Caco-2 (cell line): ENCODE measurements at regions not wholly inside any gene's neighbourhood (a gene's known extent, or its start where the extent isn't known, plus 50 kb on each side); places are given as distances from the start of the nearest gene placed in this dataset.

Experiments
- BruUV-seq: library from RNA; stranded (reverse); fragments of 400-500 nt; replicated peaks from 2 replicates; lab custom pipeline; 2021; lab: Mats Ljungman, UMichigan
- CTCF ChIA-PET: fragments of 300-600 bp; sonication (Branson Sonifier 250); formaldehyde crosslinking; loops from one replicate; lab custom pipeline; 2022; ENCODE audit warnings: antibody characterized with exemption; lab: Charles Lee
- POLR2A ChIA-PET: fragments of 300-600 bp; sonication (Branson Sonifier 250); formaldehyde crosslinking; loops from one replicate; lab custom pipeline; 2022; ENCODE audit warnings: antibody characterized with exemption; lab: Charles Lee
- DNase-seq, 2 experiments: peaks; one replicate each; pipeline versions ENCODE4 v3.0.0 to v3.0.0-alpha.2; 2020 to 2022
- H3K27me3 ChIP-seq: replicated peaks from 2 replicates; pipeline ENCODE4 v1.6.0; 2011; ENCODE audit warnings: low read length; ENCODE audit not compliant: control insufficient read depth, insufficient read depth
- H3K36me3 ChIP-seq: 2 replicates; pipeline ENCODE4 v1.5.1; 2011; ENCODE audit warnings: low read length; ENCODE audit not compliant: control insufficient read depth, insufficient read depth
- H3K4me1 ChIP-seq: fragments of 250-450 bp; sonication (Bioruptor Pico); 2 replicates; pipeline ENCODE4 v1.5.1; 2020; ENCODE audit warnings: mild to moderate bottlenecking
- H3K4me3 ChIP-seq: 2 replicates; pipeline ENCODE4 v1.5.1; 2011; ENCODE audit warnings: low read depth, mild to moderate bottlenecking, control low read depth, low read length
- H3K9me3 ChIP-seq: fragments of 250-450 bp; sonication (Bioruptor Pico); 2 replicates; pipeline ENCODE4 v1.5.1; 2020; ENCODE audit warnings: mild to moderate bottlenecking, moderate library complexity
- H3K27ac Mint-ChIP-seq: one replicate; pipeline ENCODE4 v1.8.0; 2022; ENCODE audit warnings: mixed read lengths; ENCODE audit not compliant: unreplicated experiment
- H3K27me3 Mint-ChIP-seq: one replicate; pipeline ENCODE4 v1.8.0; 2022; ENCODE audit warnings: mixed read lengths; ENCODE audit not compliant: insufficient read depth, unreplicated experiment
- H3K36me3 Mint-ChIP-seq: one replicate; pipeline ENCODE4 v1.8.0; 2022; ENCODE audit warnings: mild to moderate bottlenecking, mixed read lengths; ENCODE audit not compliant: insufficient read depth, unreplicated experiment
- H3K4me1 Mint-ChIP-seq: one replicate; pipeline ENCODE4 v1.8.0; 2022; ENCODE audit warnings: low read depth, mixed read lengths; ENCODE audit not compliant: unreplicated experiment
- H3K4me3 Mint-ChIP-seq: one replicate; pipeline ENCODE4 v1.8.0; 2022; ENCODE audit warnings: mild to moderate bottlenecking, moderate library complexity, mixed read lengths; ENCODE audit not compliant: unreplicated experiment
- H3K9me3 Mint-ChIP-seq: one replicate; pipeline ENCODE4 v1.8.0; 2022; ENCODE audit warnings: mixed read lengths; ENCODE audit not compliant: unreplicated experiment
- CTCF ChIP-seq, 2 experiments: fragments of 200-600 bp in 1 of 2; IDR thresholded peaks; 1 replicate in 1 of 2; 2 replicates in 1 of 2; pipeline versions ENCODE4 v1.5.1 to v1.8.0; 2011 to 2022; ENCODE audit warnings: antibody characterized with exemption in 1 of 2, control low read depth in 1 of 2, inconsistent platforms in 1 of 2, low read depth in 1 of 2, low read length in 1 of 2, mild to moderate bottlenecking in 1 of 2, moderate library complexity in 1 of 2; ENCODE audit not compliant: insufficient read depth in 1 of 2, severe bottlenecking in 1 of 2, unreplicated experiment in 1 of 2
- intact Hi-C: fragments of 100-400 bp; cut with micrococcal nuclease; formaldehyde crosslinking; loops from one replicate; pipeline ENCODE4 v1.10.0; 2022; ENCODE audit not compliant: unreplicated experiment

DNA sequence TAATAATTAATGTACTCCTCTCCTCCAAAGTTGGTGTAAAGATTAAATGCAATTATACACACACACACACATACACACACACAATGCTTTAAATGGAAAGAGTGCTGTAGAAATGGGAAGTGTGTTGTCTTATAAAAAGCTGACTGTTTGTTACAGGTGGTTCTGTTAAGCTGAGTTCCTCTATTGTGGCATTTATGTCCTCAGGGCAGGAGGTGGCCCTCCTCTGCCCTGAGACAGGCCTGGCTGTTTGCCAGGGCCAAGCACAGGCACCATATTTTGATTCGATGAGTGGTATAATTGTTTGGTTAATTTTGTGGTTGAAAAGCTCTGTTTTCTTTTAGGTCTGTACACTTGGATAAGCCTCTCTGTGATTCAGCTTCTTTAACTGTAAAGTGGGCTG, 573.9 kb downstream of the KIF4B start:
- TF ChIP-seq CTCF (IDR thresholded peaks at IDR 0.05; ENCODE audit: insufficient read depth in 1 of 2, low read depth in 1 of 2, low read length in 1 of 2, severe bottlenecking in 1 of 2, unreplicated experiment in 1 of 2) = no peak
- ChIA-PET POLR2A (no interaction called here), CTCF (no interaction called here)
- BruUV-seq = no TSS peak
- Histone ChIP-seq H3K27me3 (no peaks in the 10 kb centered on the region), H3K9me3 (no peaks in the 10 kb centered on the region), H3K36me3 (no peaks in the 10 kb centered on the region), H3K4me3 (no peak overlapping the region), H3K4me1 (no peaks in the 10 kb centered on the region)
- no peak for DNase-seq
- intact Hi-C loops = no loop called here
- peaks cover 3% of the 10 kb centered on the region for H3K27me3 Mint-ChIP-seq
- no peaks in the 10 kb centered on the region for H3K4me1 Mint-ChIP-seq
- no peaks in the 10 kb centered on the region for H3K36me3 Mint-ChIP-seq
- H3K4me3 Mint-ChIP-seq = no peak overlapping the region
- no peak overlapping the region for H3K27ac Mint-ChIP-seq
- no peaks in the 10 kb centered on the region for H3K9me3 Mint-ChIP-seq

GRCh38 chr5:155591273-155591672, 577.7 kb downstream of the KIF4B start:
- H3K4me1 ChIP-seq = no peaks in the 10 kb centered on the region
- ChIA-PET CTCF (no interaction called here), POLR2A (no interaction called here)
- Mint-ChIP-seq H3K4me1 (no peaks in the 10 kb centered on the region), H3K4me3 (no peak overlapping the region), H3K9me3 (no peaks in the 10 kb centered on the region), H3K36me3 (peaks cover 6% of the 10 kb centered on the region), H3K27me3 (peaks cover 6% of the 10 kb centered on the region), H3K27ac (no peak overlapping the region)
- H3K36me3 ChIP-seq = no peaks in the 10 kb centered on the region
- H3K9me3 ChIP-seq = no peaks in the 10 kb centered on the region
- H3K4me3 ChIP-seq = no peak overlapping the region
- intact Hi-C loops = no loop called here
- no peaks in the 10 kb centered on the region for H3K27me3 ChIP-seq
- no TSS peak for BruUV-seq
- no peak for DNase-seq
- no peak for TF ChIP-seq CTCF (IDR thresholded peaks at IDR 0.05; ENCODE audit: insufficient read depth in 1 of 2, low read depth in 1 of 2, low read length in 1 of 2, severe bottlenecking in 1 of 2, unreplicated experiment in 1 of 2)

DNA sequence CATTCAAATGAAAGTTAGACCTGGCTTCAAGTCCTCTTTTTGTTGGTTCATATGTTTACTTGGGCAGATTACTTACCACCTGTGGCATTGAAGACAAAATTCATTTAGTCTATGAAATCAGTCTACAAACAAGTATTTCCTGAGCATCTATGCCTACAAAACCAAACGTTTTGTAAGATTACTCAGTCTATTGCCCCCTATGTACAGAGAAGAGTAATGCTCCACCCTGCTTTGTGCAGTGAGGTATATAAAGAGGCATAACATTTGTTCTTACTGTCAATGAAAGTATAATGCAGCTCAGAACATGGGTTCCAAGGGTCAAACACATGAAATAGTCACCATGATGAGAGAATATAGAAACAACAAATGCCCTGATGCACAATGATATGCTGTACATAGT, 580.7 kb downstream of the KIF4B start:
- ChIA-PET POLR2A (no interaction called here), CTCF (no interaction called here)
- Mint-ChIP-seq H3K4me1 (no peaks in the 10 kb centered on the region), H3K36me3 (peaks cover 6% of the 10 kb centered on the region), H3K9me3 (no peaks in the 10 kb centered on the region), H3K27ac (no peak overlapping the region), H3K4me3 (no peak overlapping the region), H3K27me3 (peaks cover 10% of the 10 kb centered on the region)
- no peak for DNase-seq
- Histone ChIP-seq H3K9me3 (no peaks in the 10 kb centered on the region), H3K36me3 (no peaks in the 10 kb centered on the region), H3K4me3 (no peak overlapping the region), H3K4me1 (no peaks in the 10 kb centered on the region), H3K27me3 (no peaks in the 10 kb centered on the region)
- no TSS peak for BruUV-seq
- no peak for TF ChIP-seq CTCF (IDR thresholded peaks at IDR 0.05; ENCODE audit: insufficient read depth in 1 of 2, low read depth in 1 of 2, low read length in 1 of 2, severe bottlenecking in 1 of 2, unreplicated experiment in 1 of 2)
- intact Hi-C loops = no loop called here
